ENCODE measurements at regions not wholly inside any gene's neighbourhood (a gene's known extent, or its start where the extent isn't known, plus 50 kb on each side); places are given as distances from the start of the nearest gene placed in this dataset.

DNA sequence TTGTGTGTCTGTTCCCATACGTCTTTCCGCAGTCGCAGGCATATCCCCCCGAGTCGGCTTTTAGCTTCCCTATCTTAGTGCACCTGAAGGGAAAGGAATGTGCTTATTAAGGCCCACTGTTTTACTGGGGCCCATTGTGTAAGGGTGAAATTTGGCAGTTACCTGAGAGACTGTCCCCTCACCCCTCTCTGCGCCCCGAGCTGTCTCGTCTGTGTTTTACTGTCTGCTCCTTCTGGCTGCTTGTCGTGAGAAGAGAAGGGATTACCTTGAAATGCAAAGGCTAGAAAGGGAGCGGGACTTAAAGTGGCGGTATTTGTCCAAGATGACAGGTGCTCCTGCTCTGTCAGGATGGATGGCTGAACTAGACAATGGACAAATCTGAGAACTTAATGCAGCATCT is 233.0 kb upstream of the POU1F1 start (continued):
- no peak for TF ChIP-seq KLF1 (tag by site-specific recombination; IDR thresholded peaks at IDR 0.05)
- no peak for TF ChIP-seq ZNF311 (tag by site-specific recombination; IDR thresholded peaks at IDR 0.05; ENCODE audit: borderline replicate concordance)

GRCh38 chr3:87508921-87509320 is 232.5 kb upstream of the POU1F1 start:
- ChIA-PET POLR2A (no interaction called here), CTCF (no interaction called here)
- Histone ChIP-seq H3K27ac (ENCODE audit: extremely low read depth, low read depth, low read length) (no peak overlapping the region), H3K4me3 (ENCODE audit: low read depth, low read length) (no peak overlapping the region), H3K9me3 (ENCODE audit: control insufficient read depth, insufficient read depth, low read depth, low read length) (no peaks in the 10 kb centered on the region), H3K4me1 (ENCODE audit: control insufficient read depth, insufficient read depth, low read length) (no peaks in the 10 kb centered on the region), H3K36me3 (ENCODE audit: control insufficient read depth in 2 of 2, insufficient read depth in 1 of 2, low read length in 2 of 2) (no peaks in the 10 kb centered on the region)
- TF ChIP-seq ZNF776 (tag by site-specific recombination; IDR thresholded peaks at IDR 0.05; ENCODE audit: borderline replicate concordance): no peak
- TF ChIP-seq, protein P1, sequence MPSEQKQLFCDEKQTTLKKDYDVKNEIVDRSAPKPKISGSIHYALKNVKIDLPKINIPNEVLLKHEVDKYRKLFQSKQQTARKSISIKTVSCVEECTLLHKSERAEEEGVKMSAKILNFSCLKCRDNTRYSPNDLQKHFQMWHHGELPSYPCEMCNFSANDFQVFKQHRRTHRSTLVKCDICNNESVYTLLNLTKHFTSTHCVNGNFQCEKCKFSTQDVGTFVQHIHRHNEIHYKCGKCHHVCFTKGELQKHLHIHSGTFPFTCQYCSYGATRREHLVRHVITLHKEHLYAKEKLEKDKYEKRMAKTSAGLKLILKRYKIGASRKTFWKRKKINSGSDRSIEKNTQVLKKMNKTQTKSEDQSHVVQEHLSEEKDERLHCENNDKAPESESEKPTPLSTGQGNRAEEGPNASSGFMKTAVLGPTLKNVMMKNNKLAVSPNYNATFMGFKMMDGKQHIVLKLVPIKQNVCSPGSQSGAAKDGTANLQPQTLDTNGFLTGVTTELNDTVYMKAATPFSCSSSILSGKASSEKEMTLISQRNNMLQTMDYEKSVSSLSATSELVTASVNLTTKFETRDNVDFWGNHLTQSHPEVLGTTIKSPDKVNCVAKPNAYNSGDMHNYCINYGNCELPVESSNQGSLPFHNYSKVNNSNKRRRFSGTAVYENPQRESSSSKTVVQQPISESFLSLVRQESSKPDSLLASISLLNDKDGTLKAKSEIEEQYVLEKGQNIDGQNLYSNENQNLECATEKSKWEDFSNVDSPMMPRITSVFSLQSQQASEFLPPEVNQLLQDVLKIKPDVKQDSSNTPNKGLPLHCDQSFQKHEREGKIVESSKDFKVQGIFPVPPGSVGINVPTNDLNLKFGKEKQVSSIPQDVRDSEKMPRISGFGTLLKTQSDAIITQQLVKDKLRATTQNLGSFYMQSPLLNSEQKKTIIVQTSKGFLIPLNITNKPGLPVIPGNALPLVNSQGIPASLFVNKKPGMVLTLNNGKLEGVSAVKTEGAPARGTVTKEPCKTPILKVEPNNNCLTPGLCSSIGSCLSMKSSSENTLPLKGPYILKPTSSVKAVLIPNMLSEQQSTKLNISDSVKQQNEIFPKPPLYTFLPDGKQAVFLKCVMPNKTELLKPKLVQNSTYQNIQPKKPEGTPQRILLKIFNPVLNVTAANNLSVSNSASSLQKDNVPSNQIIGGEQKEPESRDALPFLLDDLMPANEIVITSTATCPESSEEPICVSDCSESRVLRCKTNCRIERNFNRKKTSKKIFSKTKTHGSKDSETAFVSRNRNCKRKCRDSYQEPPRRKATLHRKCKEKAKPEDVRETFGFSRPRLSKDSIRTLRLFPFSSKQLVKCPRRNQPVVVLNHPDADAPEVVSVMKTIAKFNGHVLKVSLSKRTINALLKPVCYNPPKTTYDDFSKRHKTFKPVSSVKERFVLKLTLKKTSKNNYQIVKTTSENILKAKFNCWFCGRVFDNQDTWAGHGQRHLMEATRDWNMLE (tag by site-specific recombination; conservative IDR thresholded peaks at IDR 0.05; ENCODE audit: low read depth): no peak
- TF ChIP-seq ZNF138 (tag by site-specific recombination; IDR thresholded peaks at IDR 0.05; ENCODE audit: borderline replicate concordance): no peak
- no peak for TF ChIP-seq ZNF24 (tag by site-specific recombination; IDR thresholded peaks at IDR 0.05)
- TF ChIP-seq ZNF324 (tag by site-specific recombination; IDR thresholded peaks at IDR 0.05): no peak
- TF ChIP-seq, protein P2, sequence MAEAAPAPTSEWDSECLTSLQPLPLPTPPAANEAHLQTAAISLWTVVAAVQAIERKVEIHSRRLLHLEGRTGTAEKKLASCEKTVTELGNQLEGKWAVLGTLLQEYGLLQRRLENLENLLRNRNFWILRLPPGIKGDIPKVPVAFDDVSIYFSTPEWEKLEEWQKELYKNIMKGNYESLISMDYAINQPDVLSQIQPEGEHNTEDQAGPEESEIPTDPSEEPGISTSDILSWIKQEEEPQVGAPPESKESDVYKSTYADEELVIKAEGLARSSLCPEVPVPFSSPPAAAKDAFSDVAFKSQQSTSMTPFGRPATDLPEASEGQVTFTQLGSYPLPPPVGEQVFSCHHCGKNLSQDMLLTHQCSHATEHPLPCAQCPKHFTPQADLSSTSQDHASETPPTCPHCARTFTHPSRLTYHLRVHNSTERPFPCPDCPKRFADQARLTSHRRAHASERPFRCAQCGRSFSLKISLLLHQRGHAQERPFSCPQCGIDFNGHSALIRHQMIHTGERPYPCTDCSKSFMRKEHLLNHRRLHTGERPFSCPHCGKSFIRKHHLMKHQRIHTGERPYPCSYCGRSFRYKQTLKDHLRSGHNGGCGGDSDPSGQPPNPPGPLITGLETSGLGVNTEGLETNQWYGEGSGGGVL (tag by site-specific recombination; IDR thresholded peaks at IDR 0.05): no peak

- Histone ChIP-seq H3K9me3 (ENCODE audit: control insufficient read depth, insufficient read depth, low read depth, low read length) (no peaks in the 10 kb centered on the region), H3K36me3 (ENCODE audit: control insufficient read depth in 2 of 2, insufficient read depth in 1 of 2, low read length in 2 of 2) (no peaks in the 10 kb centered on the region), H3K4me1 (ENCODE audit: control insufficient read depth, insufficient read depth, low read length) (no peaks in the 10 kb centered on the region), H3K4me3 (ENCODE audit: low read depth, low read length) (no peak overlapping the region), H3K27ac (ENCODE audit: extremely low read depth, low read depth, low read length) (no peak overlapping the region)
- POLR2A ChIA-PET: no interaction called here
- CTCF ChIA-PET: interaction anchor here (1.1 kb wide), 1 partner anchor 209 kb away, joined by 3 read pairs; no protein-coding TSS in a partner anchor
- TF ChIP-seq HOXA7 (CRISPR knock-in tag; IDR thresholded peaks at IDR 0.05; ENCODE audit: borderline replicate concordance) (no peak), ZNF18 (tag by site-specific recombination; IDR thresholded peaks at IDR 0.05) (no peak), SCRT2 (tag by site-specific recombination; IDR thresholded peaks at IDR 0.05) (no peak), KLF1 (tag by site-specific recombination; IDR thresholded peaks at IDR 0.05) (no peak)
- TF ChIP-seq, protein P1 (tag by site-specific recombination; conservative IDR thresholded peaks at IDR 0.05; ENCODE audit: low read depth): no peak
- TF ChIP-seq, protein P3, sequence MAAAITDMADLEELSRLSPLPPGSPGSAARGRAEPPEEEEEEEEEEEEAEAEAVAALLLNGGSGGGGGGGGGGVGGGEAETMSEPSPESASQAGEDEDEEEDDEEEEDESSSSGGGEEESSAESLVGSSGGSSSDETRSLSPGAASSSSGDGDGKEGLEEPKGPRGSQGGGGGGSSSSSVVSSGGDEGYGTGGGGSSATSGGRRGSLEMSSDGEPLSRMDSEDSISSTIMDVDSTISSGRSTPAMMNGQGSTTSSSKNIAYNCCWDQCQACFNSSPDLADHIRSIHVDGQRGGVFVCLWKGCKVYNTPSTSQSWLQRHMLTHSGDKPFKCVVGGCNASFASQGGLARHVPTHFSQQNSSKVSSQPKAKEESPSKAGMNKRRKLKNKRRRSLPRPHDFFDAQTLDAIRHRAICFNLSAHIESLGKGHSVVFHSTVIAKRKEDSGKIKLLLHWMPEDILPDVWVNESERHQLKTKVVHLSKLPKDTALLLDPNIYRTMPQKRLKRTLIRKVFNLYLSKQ (tag by site-specific recombination; IDR thresholded peaks at IDR 0.05; ENCODE audit: borderline replicate concordance): no peak
- TF ChIP-seq, protein P4, sequence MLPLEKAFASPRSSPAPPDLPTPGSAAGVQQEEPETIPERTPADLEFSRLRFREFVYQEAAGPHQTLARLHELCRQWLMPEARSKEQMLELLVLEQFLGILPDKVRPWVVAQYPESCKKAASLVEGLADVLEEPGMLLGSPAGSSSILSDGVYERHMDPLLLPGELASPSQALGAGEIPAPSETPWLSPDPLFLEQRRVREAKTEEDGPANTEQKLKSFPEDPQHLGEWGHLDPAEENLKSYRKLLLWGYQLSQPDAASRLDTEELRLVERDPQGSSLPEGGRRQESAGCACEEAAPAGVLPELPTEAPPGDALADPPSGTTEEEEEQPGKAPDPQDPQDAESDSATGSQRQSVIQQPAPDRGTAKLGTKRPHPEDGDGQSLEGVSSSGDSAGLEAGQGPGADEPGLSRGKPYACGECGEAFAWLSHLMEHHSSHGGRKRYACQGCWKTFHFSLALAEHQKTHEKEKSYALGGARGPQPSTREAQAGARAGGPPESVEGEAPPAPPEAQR (tag by site-specific recombination; IDR thresholded peaks at IDR 0.05): no peak
Observed at GRCh38 chr3:87507753-87508152, 231.4 kb upstream of the POU1F1 start.

Data from HEK293 (cell line).